Skeletal muscle satellite cell (primary cell): ENCODE measurements at regions not wholly inside any gene's neighbourhood (a gene's known extent, or its start where the extent isn't known, plus 50 kb on each side); places are given as distances from the start of the nearest gene placed in this dataset.

ENCODE experiments used
- H3K27me3 ChIP-seq: 2 replicates; pipeline ENCODE4 v1.7.0; 2013; ENCODE audit warnings: low read length; ENCODE audit not compliant: control insufficient read depth, insufficient read depth
- H3K36me3 ChIP-seq: 2 replicates; pipeline ENCODE4 v1.7.0; 2013; ENCODE audit warnings: mild to moderate bottlenecking, control low read depth, low read length; ENCODE audit not compliant: insufficient read depth
- H3K4me1 ChIP-seq: 2 replicates; pipeline ENCODE4 v1.7.0; 2013; ENCODE audit warnings: low read length; ENCODE audit not compliant: control insufficient read depth, insufficient read depth
- H3K4me2 ChIP-seq: 2 replicates; pipeline ENCODE4 v1.7.0; 2013; ENCODE audit warnings: mild to moderate bottlenecking, low read length
- H3K4me3 ChIP-seq: 2 replicates; pipeline ENCODE4 v1.7.0; 2013; ENCODE audit warnings: low read length
- H3K9ac ChIP-seq: 2 replicates; pipeline ENCODE4 v1.7.0; 2013; ENCODE audit warnings: mild to moderate bottlenecking, low read depth, low read length, moderate library complexity
- H3K9me3 ChIP-seq: replicated peaks from 2 replicates; pipeline ENCODE4 v1.7.0; 2013; ENCODE audit warnings: mild to moderate bottlenecking, control low read depth, low read length

- Histone ChIP-seq H3K27me3 (no peaks in the 10 kb centered on the region), H3K9me3 (no peaks in the 10 kb centered on the region), H3K4me1 (peaks cover 4% of the 10 kb centered on the region), H3K9ac (no peak overlapping the region), H3K4me2 (no peak overlapping the region), H3K4me3 (no peak overlapping the region), H3K36me3 (no peaks in the 10 kb centered on the region)
Observed at GRCh38 chr15:34700891-34701427, 53.8 kb downstream of the GJD2 start.

GRCh38 chr15:34699968-34700640 lies 54.7 kb downstream of the GJD2 start:
- Histone ChIP-seq H3K4me3 (no peak overlapping the region), H3K4me2 (no peak overlapping the region), H3K4me1 (peaks cover 4% of the 10 kb centered on the region), H3K36me3 (no peaks in the 10 kb centered on the region), H3K27me3 (no peaks in the 10 kb centered on the region), H3K9me3 (no peaks in the 10 kb centered on the region), H3K9ac (no peak overlapping the region)

GRCh38 chr15:34696506-34696905 lies 58.3 kb downstream of the GJD2 start:
- H3K36me3 ChIP-seq = no peaks in the 10 kb centered on the region
- no peaks in the 10 kb centered on the region for H3K27me3 ChIP-seq
- no peaks in the 10 kb centered on the region for H3K9me3 ChIP-seq
- H3K4me3 ChIP-seq = no peak overlapping the region
- H3K4me2 ChIP-seq = no peak overlapping the region
- no peak overlapping the region for H3K9ac ChIP-seq
- H3K4me1 ChIP-seq = peaks cover 8% of the 10 kb centered on the region

GRCh38 chr15:34693053-34693744 lies 61.6 kb downstream of the GJD2 start:
- Histone ChIP-seq H3K9ac (no peak overlapping the region), H3K36me3 (no peaks in the 10 kb centered on the region), H3K4me3 (no peak overlapping the region), H3K4me2 (no peak overlapping the region), H3K4me1 (peaks cover 8% of the 10 kb centered on the region), H3K27me3 (no peaks in the 10 kb centered on the region), H3K9me3 (no peaks in the 10 kb centered on the region)

- no peak overlapping the region for H3K9ac ChIP-seq
- peaks cover 8% of the 10 kb centered on the region for H3K4me1 ChIP-seq
- no peak overlapping the region for H3K4me2 ChIP-seq
- H3K36me3 ChIP-seq = no peaks in the 10 kb centered on the region
- H3K9me3 ChIP-seq = no peaks in the 10 kb centered on the region
- H3K27me3 ChIP-seq = no peaks in the 10 kb centered on the region
- H3K4me3 ChIP-seq = no peak overlapping the region
Observed at GRCh38 chr15:34691034-34691433, 63.8 kb downstream of the GJD2 start.

GRCh38 chr15:34688699-34689098 lies 66.1 kb downstream of the GJD2 start:
- no peak overlapping the region for H3K9ac ChIP-seq
- H3K9me3 ChIP-seq = no peaks in the 10 kb centered on the region
- no peaks in the 10 kb centered on the region for H3K27me3 ChIP-seq
- H3K4me2 ChIP-seq = no peak overlapping the region
- H3K4me1 ChIP-seq = peaks cover 8% of the 10 kb centered on the region
- H3K4me3 ChIP-seq = no peak overlapping the region
- H3K36me3 ChIP-seq = no peaks in the 10 kb centered on the region

- Histone ChIP-seq H3K27me3 (no peaks in the 10 kb centered on the region), H3K9me3 (no peaks in the 10 kb centered on the region)
Observed at GRCh38 chr15:34684351-34684750, 70.4 kb downstream of the GJD2 start.

GRCh38 chr15:34682674-34683073 lies 72.1 kb downstream of the GJD2 start:
- H3K9ac ChIP-seq = no peak overlapping the region
- H3K4me3 ChIP-seq = no peak overlapping the region
- H3K27me3 ChIP-seq = no peaks in the 10 kb centered on the region

More at GRCh38 chr15:34684351-34684750, 70.4 kb downstream of the GJD2 start:
- H3K4me3 ChIP-seq = no peak overlapping the region
- H3K4me2 ChIP-seq = no peak overlapping the region
- H3K4me1 ChIP-seq = peaks cover 14% of the 10 kb centered on the region
- H3K36me3 ChIP-seq = no peaks in the 10 kb centered on the region
- no peak overlapping the region for H3K9ac ChIP-seq

GRCh38 chr15:34679291-34679690 lies 75.5 kb downstream of the GJD2 start:
- Histone ChIP-seq H3K4me1 (peaks cover 18% of the 10 kb centered on the region), H3K9me3 (no peaks in the 10 kb centered on the region), H3K9ac (no peak overlapping the region), H3K4me2 (no peak overlapping the region), H3K4me3 (no peak overlapping the region), H3K36me3 (no peaks in the 10 kb centered on the region), H3K27me3 (no peaks in the 10 kb centered on the region)

More at GRCh38 chr15:34682674-34683073, 72.1 kb downstream of the GJD2 start:
- no peaks in the 10 kb centered on the region for H3K36me3 ChIP-seq
- peaks cover 18% of the 10 kb centered on the region for H3K4me1 ChIP-seq
- peak overlapping the region; percentile 33 for H3K4me2 ChIP-seq
- H3K9me3 ChIP-seq = no peaks in the 10 kb centered on the region

GRCh38 chr15:34673241-34673640 lies 81.6 kb downstream of the GJD2 start:
- no peak overlapping the region for H3K4me3 ChIP-seq
- H3K4me2 ChIP-seq = no peak overlapping the region
- no peaks in the 10 kb centered on the region for H3K36me3 ChIP-seq
- peaks cover 3% of the 10 kb centered on the region for H3K4me1 ChIP-seq
- no peaks in the 10 kb centered on the region for H3K27me3 ChIP-seq
- no peaks in the 10 kb centered on the region for H3K9me3 ChIP-seq
- H3K9ac ChIP-seq = no peak overlapping the region

- H3K27me3 ChIP-seq = no peaks in the 10 kb centered on the region
- H3K4me1 ChIP-seq = peaks cover 3% of the 10 kb centered on the region
- H3K9me3 ChIP-seq = no peaks in the 10 kb centered on the region
- no peak overlapping the region for H3K4me3 ChIP-seq
- H3K9ac ChIP-seq = no peak overlapping the region
- H3K36me3 ChIP-seq = no peaks in the 10 kb centered on the region
- H3K4me2 ChIP-seq = no peak overlapping the region
Observed at GRCh38 chr15:34665498-34666116, 82.2 kb upstream of the GOLGA8B start.
